Loucy (cell line): ENCODE measurements at regions not wholly inside any gene's neighbourhood (a gene's known extent, or its start where the extent isn't known, plus 50 kb on each side); places are given as distances from the start of the nearest gene placed in this dataset.
"Not testable (repeated sequence)": the region's sequence is repeated elsewhere in the genome, so short reads cannot be mapped to it uniquely, and the experiment has no call there.

Experiments used
- H2AFZ ChIP-seq: fragments of 200-600 bp; sonication (generic); 2 replicates; pipeline ENCODE4 v1.6.0; 2016; ENCODE audit warnings: antibody characterized with exemption, mild to moderate bottlenecking, low read length, moderate library complexity
- H3F3A ChIP-seq: fragments of 200-600 bp; 2 replicates; pipeline ENCODE4 v1.6.0; 2016; ENCODE audit warnings: antibody characterized with exemption, low read depth, mild to moderate bottlenecking
- H3K27me3 ChIP-seq: fragments of 200-600 bp; sonication (generic); 2 replicates; pipeline ENCODE4 v1.6.1; 2014; ENCODE audit warnings: low read length, mild to moderate bottlenecking; ENCODE audit not compliant: insufficient read depth, poor library complexity, severe bottlenecking
- H3K36me3 ChIP-seq: fragments of 200-600 bp; sonication (generic); 2 replicates; pipeline ENCODE4 v1.6.1; 2016; ENCODE audit warnings: low read length; ENCODE audit not compliant: insufficient read depth
- H3K4me1 ChIP-seq: fragments of 200-600 bp; sonication (generic); 2 replicates; pipeline ENCODE4 v1.5.1; 2014; ENCODE audit warnings: low read length, mild to moderate bottlenecking; ENCODE audit not compliant: insufficient read depth, poor library complexity, severe bottlenecking
- H3K4me2 ChIP-seq: fragments of 200-600 bp; sonication (generic); 2 replicates; pipeline ENCODE4 v1.6.0; 2014; ENCODE audit warnings: antibody characterized with exemption, low read length, low read depth, mild to moderate bottlenecking; ENCODE audit not compliant: poor library complexity, severe bottlenecking
- H3K4me3 ChIP-seq: fragments of 200-600 bp; sonication (generic); 2 replicates; pipeline ENCODE4 v1.5.1; 2014; ENCODE audit warnings: low read length, mild to moderate bottlenecking, mixed read lengths; ENCODE audit not compliant: poor library complexity, severe bottlenecking
- H3K79me2 ChIP-seq: fragments of 200-600 bp; sonication (generic); 2 replicates; pipeline ENCODE4 v1.6.1; 2014; ENCODE audit warnings: low read length; ENCODE audit not compliant: insufficient read depth
- H3K9ac ChIP-seq: fragments of 200-600 bp; sonication (generic); 2 replicates; pipeline ENCODE4 v1.6.0; 2014; ENCODE audit warnings: mild to moderate bottlenecking, low read depth, low read length, moderate library complexity; ENCODE audit not compliant: poor library complexity, severe bottlenecking
- H3K9me2 ChIP-seq: fragments of 200-600 bp; sonication (generic); replicated peaks from 2 replicates; pipeline ENCODE4 v1.6.1; 2016; ENCODE audit warnings: low read depth, low read length, mixed read lengths
- H3K9me3 ChIP-seq: fragments of 200-600 bp; sonication (generic); 2 replicates; pipeline ENCODE4 v1.6.1; 2014; ENCODE audit warnings: mild to moderate bottlenecking, antibody characterized with exemption, low read length, low read depth; ENCODE audit not compliant: insufficient read depth
- H4K20me1 ChIP-seq: fragments of 200-600 bp; sonication (generic); 2 replicates; pipeline ENCODE4 v1.6.0; 2014; ENCODE audit warnings: antibody characterized with exemption, low read length, mild to moderate bottlenecking; ENCODE audit not compliant: insufficient read depth, poor library complexity, severe bottlenecking

DNA sequence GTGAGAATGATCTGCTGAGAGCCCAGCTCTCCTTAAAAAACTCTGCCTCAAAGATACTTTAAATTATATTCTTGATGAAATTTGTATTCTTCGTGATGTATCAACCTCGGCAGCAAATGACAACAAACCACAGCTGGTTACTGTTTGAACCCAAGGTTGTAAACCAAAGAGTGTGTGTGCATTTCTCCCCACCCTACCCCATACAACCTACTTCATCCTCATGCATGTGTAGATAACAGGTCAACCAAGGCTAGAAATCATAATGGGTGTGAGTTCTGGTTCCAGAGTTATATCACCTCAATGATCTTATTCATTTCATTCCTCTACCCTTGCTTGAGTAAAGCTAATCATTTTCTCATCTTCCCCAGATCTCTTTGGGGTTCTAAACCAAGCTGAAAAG lies 58.8 kb upstream of the DPP6 start:
- H3K79me2 ChIP-seq, H3K4me3 ChIP-seq, H2AFZ ChIP-seq, H3K4me2 ChIP-seq, H3K36me3 ChIP-seq, H3K27me3 ChIP-seq, H3F3A ChIP-seq, H3K9me2 ChIP-seq, H3K9me3 ChIP-seq, H3K9ac ChIP-seq, H3K4me1 ChIP-seq, H4K20me1 ChIP-seq: not testable (repeated sequence)

- not testable (repeated sequence) for H3K4me2 ChIP-seq, H2AFZ ChIP-seq, H3K4me1 ChIP-seq, H4K20me1 ChIP-seq, H3K9me2 ChIP-seq, H3K79me2 ChIP-seq, H3K9me3 ChIP-seq, H3K4me3 ChIP-seq, H3K9ac ChIP-seq, H3K36me3 ChIP-seq, H3K27me3 ChIP-seq, H3F3A ChIP-seq
These were observed 53.3 kb upstream of the DPP6 start for GRCh38 chr7:153998896-153999295.
